ENCODE measurements at regions not wholly inside any gene's neighbourhood (a gene's known extent, or its start where the extent isn't known, plus 50 kb on each side); places are given as distances from the start of the nearest gene placed in this dataset.

DNA sequence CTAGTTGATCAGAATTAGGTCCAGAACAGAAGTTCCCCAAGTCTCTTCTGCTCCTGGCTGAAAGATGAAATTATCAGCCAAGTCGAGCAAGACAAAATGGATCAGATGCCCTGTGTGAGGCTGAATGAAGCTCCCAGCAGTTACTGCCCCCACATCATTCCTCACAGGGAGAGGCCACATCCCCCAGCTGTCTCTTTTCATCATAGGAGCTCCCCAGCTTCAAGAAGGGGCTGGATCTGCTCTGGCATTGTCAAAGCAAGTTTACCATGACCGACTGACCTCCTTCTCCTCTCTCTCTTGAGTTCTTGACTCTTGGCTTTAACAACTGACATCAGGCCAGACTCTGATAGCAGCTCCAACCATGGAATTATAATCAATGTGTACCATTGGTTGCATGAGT is 133.3 kb upstream of the RAD23B start:
- DNase-seq (ENCODE audit: low spot score) = no peak
- in situ Hi-C loops (cut with MboI; ENCODE audit: low sequenced_read_pairs, unreplicated experiment) = loop anchor here (25.0 kb wide), 1 partner anchor 1262 kb away; no protein-coding TSS in a partner anchor
- TF ChIP-seq, protein P1, sequence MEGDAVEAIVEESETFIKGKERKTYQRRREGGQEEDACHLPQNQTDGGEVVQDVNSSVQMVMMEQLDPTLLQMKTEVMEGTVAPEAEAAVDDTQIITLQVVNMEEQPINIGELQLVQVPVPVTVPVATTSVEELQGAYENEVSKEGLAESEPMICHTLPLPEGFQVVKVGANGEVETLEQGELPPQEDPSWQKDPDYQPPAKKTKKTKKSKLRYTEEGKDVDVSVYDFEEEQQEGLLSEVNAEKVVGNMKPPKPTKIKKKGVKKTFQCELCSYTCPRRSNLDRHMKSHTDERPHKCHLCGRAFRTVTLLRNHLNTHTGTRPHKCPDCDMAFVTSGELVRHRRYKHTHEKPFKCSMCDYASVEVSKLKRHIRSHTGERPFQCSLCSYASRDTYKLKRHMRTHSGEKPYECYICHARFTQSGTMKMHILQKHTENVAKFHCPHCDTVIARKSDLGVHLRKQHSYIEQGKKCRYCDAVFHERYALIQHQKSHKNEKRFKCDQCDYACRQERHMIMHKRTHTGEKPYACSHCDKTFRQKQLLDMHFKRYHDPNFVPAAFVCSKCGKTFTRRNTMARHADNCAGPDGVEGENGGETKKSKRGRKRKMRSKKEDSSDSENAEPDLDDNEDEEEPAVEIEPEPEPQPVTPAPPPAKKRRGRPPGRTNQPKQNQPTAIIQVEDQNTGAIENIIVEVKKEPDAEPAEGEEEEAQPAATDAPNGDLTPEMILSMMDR (IDR thresholded peaks at IDR 0.05; ENCODE audit: borderline replicate concordance, control extremely low read depth, extremely low read depth, insufficient read depth, missing control alignments) = no peak

DNA sequence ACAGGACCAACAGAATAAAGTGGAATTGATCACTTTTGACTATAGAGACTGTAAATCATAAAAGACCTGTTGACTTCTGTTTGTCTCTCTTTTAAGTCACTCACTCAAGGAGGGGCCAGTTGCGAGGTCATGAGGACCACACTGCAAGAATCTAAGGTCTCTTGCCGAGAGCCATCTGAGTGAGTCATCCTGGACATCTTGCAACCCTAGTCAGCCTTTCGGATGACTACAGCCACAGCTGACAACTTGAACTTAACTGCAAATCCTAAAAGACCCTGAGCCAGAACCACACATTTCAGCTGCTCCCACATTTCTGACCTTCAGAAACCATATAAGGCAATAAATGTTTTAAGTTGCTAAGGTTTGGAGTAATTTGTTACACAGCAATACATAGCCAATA is 129.7 kb upstream of the RAD23B start:
- in situ Hi-C loops (cut with MboI; ENCODE audit: low sequenced_read_pairs, unreplicated experiment) = loop anchor here (25.0 kb wide), 1 partner anchor 1266 kb away; no protein-coding TSS in a partner anchor
- no peak for DNase-seq (ENCODE audit: low spot score)
- TF ChIP-seq, protein P1 (IDR thresholded peaks at IDR 0.05; ENCODE audit: borderline replicate concordance, control extremely low read depth, extremely low read depth, insufficient read depth, missing control alignments) = no peak

- no peak for DNase-seq (ENCODE audit: low spot score)
- in situ Hi-C loops (cut with MboI; ENCODE audit: low sequenced_read_pairs, unreplicated experiment) = loop anchor here (25.0 kb wide), 1 partner anchor 1267 kb away; no protein-coding TSS in a partner anchor
- TF ChIP-seq, protein P1 (IDR thresholded peaks at IDR 0.05; ENCODE audit: borderline replicate concordance, control extremely low read depth, extremely low read depth, insufficient read depth, missing control alignments) = no peak
Measured at GRCh38 chr9:107154291-107154690, 128.8 kb upstream of the RAD23B start.

DNA sequence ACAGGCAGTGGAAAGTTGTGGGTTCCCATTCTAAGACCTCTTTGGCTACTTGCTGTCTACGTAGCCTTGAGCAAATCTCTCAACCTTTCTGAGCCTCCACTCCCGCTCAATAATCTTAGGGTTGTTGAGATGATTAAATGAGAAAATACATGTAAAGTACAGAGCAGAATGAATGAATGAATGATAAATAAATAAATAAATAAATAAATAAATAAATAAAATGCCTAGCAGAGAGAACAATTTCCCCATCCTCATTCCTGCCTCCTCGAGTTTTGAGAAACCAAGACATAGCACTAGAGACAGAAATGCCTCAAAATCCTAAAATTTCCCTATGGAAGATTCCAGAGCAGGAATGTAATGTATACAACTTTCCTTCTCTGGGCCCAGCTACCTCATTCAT is 128.3 kb upstream of the RAD23B start:
- in situ Hi-C loops (cut with MboI; ENCODE audit: low sequenced_read_pairs, unreplicated experiment) = loop anchor here (25.0 kb wide), 1 partner anchor 1267 kb away; no protein-coding TSS in a partner anchor
- DNase-seq (ENCODE audit: low spot score) = no peak
- TF ChIP-seq, protein P1 (IDR thresholded peaks at IDR 0.05; ENCODE audit: borderline replicate concordance, control extremely low read depth, extremely low read depth, insufficient read depth, missing control alignments) = no peak

DNA sequence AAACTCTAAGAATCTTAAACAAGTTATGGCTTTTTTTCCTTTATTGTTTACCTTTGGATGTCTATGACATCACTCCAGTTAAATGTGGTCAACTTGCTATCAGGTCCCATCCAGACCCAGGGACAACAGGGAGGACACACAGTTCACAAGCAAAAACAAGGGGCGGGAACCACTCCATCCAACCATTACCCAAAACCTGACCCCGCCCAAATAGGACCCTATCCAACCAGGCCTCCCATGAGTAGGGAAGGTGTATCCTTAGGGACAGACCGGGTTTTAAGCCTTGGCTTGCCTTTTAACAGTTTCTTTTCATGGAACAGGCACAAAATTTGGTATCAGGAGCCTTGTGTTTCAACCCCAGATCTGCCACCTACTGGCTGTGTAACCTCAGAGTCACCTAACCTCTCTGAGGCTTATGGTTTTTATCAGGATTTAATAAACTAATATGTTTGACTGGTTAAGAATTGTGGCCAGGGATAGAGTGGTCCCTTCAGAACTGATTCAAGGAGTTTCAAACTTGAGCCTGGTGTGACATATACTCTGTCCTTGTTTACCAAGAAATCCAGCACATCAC is 127.7 kb upstream of the RAD23B start:
- no peak for DNase-seq (ENCODE audit: low spot score)
- TF ChIP-seq, protein P1 (IDR thresholded peaks at IDR 0.05; ENCODE audit: borderline replicate concordance, control extremely low read depth, extremely low read depth, insufficient read depth, missing control alignments) = no peak
- in situ Hi-C loops (cut with MboI; ENCODE audit: low sequenced_read_pairs, unreplicated experiment) = loop anchor here (25.0 kb wide), 1 partner anchor 1268 kb away; no protein-coding TSS in a partner anchor

GRCh38 chr9:107158321-107158720 is 124.8 kb upstream of the RAD23B start:
- TF ChIP-seq, protein P1 (IDR thresholded peaks at IDR 0.05; ENCODE audit: borderline replicate concordance, control extremely low read depth, extremely low read depth, insufficient read depth, missing control alignments) = peak; percentile 2
- in situ Hi-C loops (cut with MboI; ENCODE audit: low sequenced_read_pairs, unreplicated experiment) = loop anchor here (25.0 kb wide), 1 partner anchor 1271 kb away; no protein-coding TSS in a partner anchor
- no peak for DNase-seq (ENCODE audit: low spot score)

All from GM13976 (cell line).